RWPE2 (cell line): ENCODE measurements at regions not wholly inside any gene's neighbourhood (a gene's known extent, or its start where the extent isn't known, plus 50 kb on each side); places are given as distances from the start of the nearest gene placed in this dataset.

ENCODE experiments used
- ATAC-seq: fragments of 200-7000 bp; cut with Tn5 transposase; 3 replicates; pipeline ENCODE4 v1.9.1; 2021; ENCODE audit warnings: low read depth
- DNase-seq: peaks from one replicate; pipeline ENCODE4 v3.0.0-alpha.2; 2020; ENCODE audit warnings: low spot score
- H3K27ac ChIP-seq: fragments of 450-650 bp; 2 replicates; pipeline ENCODE4 v1.5.1; 2017; ENCODE audit warnings: mild to moderate bottlenecking; ENCODE audit not compliant: poor library complexity, severe bottlenecking
- H3K27me3 ChIP-seq: fragments of 250-450 bp; sonication (Bioruptor Pico); 2 replicates; pipeline ENCODE4 v1.5.1; 2021; ENCODE audit warnings: mild to moderate bottlenecking, moderate library complexity; ENCODE audit not compliant: insufficient read depth, poor library complexity, severe bottlenecking
- H3K36me3 ChIP-seq: fragments of 250-450 bp; sonication (Bioruptor Pico); 2 replicates; pipeline ENCODE4 v1.5.1; 2020; ENCODE audit warnings: low read depth, mild to moderate bottlenecking, moderate library complexity
- H3K4me1 ChIP-seq: fragments of 250-450 bp; sonication (Bioruptor Pico); 2 replicates; pipeline ENCODE4 v1.5.1; 2021; ENCODE audit warnings: mild to moderate bottlenecking, moderate library complexity; ENCODE audit not compliant: insufficient read depth, poor library complexity, severe bottlenecking
- H3K4me3 ChIP-seq: fragments of 250-450 bp; sonication (Bioruptor Pico); 2 replicates; pipeline ENCODE4 v1.5.1; 2021; ENCODE audit warnings: mild to moderate bottlenecking, moderate library complexity; ENCODE audit not compliant: severe bottlenecking
- H3K9me3 ChIP-seq: fragments of 250-450 bp; sonication (Bioruptor Pico); 2 replicates; pipeline ENCODE4 v1.5.1; 2021; ENCODE audit warnings: mild to moderate bottlenecking, moderate library complexity; ENCODE audit not compliant: severe bottlenecking
- TF ChIP-seq, protein P1 (sequence below): fragments of 450-650 bp; IDR thresholded peaks from one replicate; pipeline ENCODE4 v1.5.1; 2017; ENCODE audit warnings: mild to moderate bottlenecking, moderate library complexity; ENCODE audit not compliant: poor library complexity, severe bottlenecking

DNA sequence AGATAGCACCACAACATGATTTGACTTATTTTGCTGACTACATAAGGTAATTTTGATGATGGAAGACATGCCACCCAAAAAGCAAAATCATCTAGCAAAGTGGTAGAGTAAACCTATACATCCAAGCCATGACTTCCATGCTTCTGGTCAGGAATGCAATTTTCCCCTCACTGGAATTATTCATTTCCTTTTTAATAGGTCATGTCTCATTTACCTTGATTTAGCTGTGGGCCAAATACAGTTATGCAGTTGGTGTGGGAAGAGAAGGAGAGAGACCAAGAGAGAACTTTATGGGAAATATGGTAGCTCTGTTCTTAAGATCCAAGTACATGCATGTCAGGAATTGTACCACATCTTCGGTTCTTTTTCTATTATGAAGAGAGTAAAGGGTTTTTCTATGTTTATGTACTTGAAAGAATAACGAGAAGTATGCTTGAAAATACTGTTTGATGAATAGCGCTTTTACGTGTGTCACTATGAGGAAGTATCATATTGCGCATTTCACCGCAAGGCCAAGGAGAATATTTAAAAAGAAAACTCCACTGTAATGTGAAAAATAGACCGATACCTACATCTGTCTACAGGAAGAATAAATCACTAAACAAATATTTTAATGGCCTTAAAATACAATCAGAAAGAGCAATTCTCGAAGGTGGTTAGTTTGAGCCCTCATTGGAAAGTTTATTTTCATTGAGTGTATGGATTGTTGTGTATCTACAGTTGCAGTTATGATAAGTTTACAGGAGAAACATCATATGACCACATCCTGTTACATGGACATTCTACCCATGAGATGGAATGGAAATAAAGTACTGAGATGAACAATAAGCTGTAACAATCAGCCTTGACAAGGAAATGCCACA is 134.0 kb downstream of the FOXD1 start:
- no peaks in the 10 kb centered on the region for H3K9me3 ChIP-seq
- TF ChIP-seq, protein P1, sequence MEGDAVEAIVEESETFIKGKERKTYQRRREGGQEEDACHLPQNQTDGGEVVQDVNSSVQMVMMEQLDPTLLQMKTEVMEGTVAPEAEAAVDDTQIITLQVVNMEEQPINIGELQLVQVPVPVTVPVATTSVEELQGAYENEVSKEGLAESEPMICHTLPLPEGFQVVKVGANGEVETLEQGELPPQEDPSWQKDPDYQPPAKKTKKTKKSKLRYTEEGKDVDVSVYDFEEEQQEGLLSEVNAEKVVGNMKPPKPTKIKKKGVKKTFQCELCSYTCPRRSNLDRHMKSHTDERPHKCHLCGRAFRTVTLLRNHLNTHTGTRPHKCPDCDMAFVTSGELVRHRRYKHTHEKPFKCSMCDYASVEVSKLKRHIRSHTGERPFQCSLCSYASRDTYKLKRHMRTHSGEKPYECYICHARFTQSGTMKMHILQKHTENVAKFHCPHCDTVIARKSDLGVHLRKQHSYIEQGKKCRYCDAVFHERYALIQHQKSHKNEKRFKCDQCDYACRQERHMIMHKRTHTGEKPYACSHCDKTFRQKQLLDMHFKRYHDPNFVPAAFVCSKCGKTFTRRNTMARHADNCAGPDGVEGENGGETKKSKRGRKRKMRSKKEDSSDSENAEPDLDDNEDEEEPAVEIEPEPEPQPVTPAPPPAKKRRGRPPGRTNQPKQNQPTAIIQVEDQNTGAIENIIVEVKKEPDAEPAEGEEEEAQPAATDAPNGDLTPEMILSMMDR, result no peak
- no peak for DNase-seq
- peaks cover 6% of the 10 kb centered on the region for H3K4me1 ChIP-seq
- H3K36me3 ChIP-seq, result no peaks in the 10 kb centered on the region
- no peak for ATAC-seq
- no peak overlapping the region for H3K4me3 ChIP-seq
- H3K27ac ChIP-seq, result no peak overlapping the region
- no peaks in the 10 kb centered on the region for H3K27me3 ChIP-seq

DNA sequence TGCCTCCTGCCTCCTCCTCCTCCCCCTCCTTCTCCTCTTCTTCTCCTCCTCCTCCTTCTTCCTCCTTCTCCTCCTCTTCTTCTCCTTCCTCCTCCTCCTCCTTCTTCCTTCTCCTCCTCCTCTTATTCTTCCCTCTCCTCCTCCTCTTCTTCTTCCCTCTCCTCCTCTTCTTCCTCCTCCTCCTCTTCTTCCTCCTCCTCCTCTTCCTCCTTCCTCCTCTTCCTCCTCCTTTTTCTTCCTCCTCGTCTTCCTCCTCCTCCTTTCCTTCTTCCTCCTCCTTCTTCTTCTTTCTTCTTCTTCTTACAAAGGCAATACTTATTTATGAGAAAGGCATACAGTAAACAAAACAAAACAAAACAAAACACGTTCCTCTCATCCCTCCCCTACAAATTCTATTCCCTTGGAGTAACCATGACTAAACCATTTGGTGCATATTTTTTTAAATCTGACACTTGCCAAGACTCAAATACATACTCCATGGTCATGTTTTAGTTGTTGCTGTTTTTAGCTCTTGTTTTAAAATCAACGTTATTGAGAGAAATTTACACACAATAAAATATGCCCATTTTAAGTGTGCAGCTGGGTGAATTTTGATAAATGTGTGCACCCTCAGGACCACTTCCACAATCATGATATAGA is 135.6 kb downstream of the FOXD1 start:
- no peaks in the 10 kb centered on the region for H3K27me3 ChIP-seq

DNA sequence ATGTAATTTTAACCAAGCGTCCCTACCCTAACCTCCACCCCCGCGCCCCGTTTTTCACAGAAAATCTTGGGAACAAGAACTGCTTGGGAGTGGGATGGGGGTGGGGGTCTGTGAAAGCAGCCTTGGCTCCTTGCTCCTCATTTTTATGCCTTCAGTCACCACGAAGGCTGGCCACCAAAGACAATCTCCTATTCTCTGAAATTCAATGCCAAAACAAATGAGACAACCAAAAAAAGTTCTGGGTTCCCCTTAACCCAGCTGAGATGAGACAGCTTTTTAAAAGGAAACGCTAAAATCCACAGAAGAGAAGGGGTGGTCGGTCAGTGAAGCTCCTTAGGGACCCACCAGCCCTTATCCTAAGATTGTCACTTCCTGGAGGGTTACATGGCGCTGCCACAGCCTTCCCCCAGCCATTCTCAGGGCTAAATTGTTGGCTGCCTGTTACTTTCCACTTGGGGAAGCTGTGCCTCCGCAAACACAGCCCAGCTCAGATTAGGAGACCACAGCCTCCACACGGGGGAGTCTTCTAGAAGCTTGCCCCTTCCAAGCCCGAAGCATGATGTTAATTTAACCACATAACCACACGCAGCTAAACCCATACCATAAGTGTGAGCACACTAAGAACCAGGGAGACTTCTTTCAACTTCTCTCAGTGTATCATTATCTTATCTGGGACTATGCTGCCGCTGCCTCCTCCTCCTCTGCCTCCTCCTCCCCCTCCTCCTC is 136.3 kb downstream of the FOXD1 start:
- H3K27me3 ChIP-seq, result no peaks in the 10 kb centered on the region
- ATAC-seq, result no peak
- TF ChIP-seq, protein P1, result no peak
- peaks cover 6% of the 10 kb centered on the region for H3K4me1 ChIP-seq
- no peak for DNase-seq
- H3K4me3 ChIP-seq, result no peak overlapping the region
- peak overlapping the region; percentile 54 for H3K27ac ChIP-seq
- H3K36me3 ChIP-seq, result no peaks in the 10 kb centered on the region
- no peaks in the 10 kb centered on the region for H3K9me3 ChIP-seq

More for the DNA sequence above, 135.6 kb downstream of the FOXD1 start:
- Histone ChIP-seq H3K4me3 (no peak overlapping the region), H3K9me3 (no peaks in the 10 kb centered on the region), H3K4me1 (peaks cover 6% of the 10 kb centered on the region), H3K27ac (no peak overlapping the region), H3K36me3 (no peaks in the 10 kb centered on the region)
- ATAC-seq (no peak), DNase-seq (no peak)
- TF ChIP-seq, protein P1, result no peak

GRCh38 chr5:73311291-73312110 is 137.1 kb downstream of the FOXD1 start:
- Histone ChIP-seq H3K27ac (peak overlapping the region; percentile 54), H3K36me3 (no peaks in the 10 kb centered on the region), H3K4me3 (no peak overlapping the region), H3K27me3 (no peaks in the 10 kb centered on the region), H3K9me3 (no peaks in the 10 kb centered on the region), H3K4me1 (peaks cover 6% of the 10 kb centered on the region)
- TF ChIP-seq, protein P1, result no peak
- DNase-seq, result no peak
- ATAC-seq, result peak; percentile 85
